ENCODE measurements at regions not wholly inside any gene's neighbourhood (a gene's known extent, or its start where the extent isn't known, plus 50 kb on each side); places are given as distances from the start of the nearest gene placed in this dataset.

DNA sequence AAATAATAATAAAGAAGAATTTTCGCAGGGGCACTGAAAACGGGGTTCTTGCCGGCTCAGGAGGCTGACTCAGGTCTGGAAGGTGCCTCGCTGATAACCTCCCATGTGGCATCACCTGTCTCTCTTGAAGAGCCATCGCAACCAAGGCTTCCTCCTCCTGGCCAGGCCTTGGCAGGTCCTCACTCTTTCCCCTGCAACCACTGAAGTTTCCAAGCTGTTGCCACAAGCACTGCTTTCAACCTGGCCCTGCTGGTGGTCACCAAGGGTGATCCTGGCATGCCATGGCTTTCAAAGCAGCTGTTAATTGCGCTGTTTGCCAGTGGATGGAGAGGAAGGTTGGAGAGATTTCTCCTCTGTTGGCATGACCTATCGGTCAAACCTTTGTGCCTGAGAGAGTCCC lies 163.6 kb upstream of the COPS8 start:
- H3K4me3 ChIP-seq = no peak overlapping the region
- no peaks in the 10 kb centered on the region for H3K9me3 ChIP-seq
- TF ChIP-seq CTCF (IDR thresholded peaks at IDR 0.05) (no peak), POLR2AphosphoS5 (IDR thresholded peaks at IDR 0.05) (no peak), POLR2A (IDR thresholded peaks at IDR 0.05) (no peak), EP300 (IDR thresholded peaks at IDR 0.05) (no peak)
- H3K4me1 ChIP-seq = peaks cover 0 to 6% (median 2%) of the 10 kb centered on the region in 4 donors
- no peaks in the 10 kb centered on the region for H3K36me3 ChIP-seq
- intact Hi-C loops (cut with DNase I; ENCODE audit: low total_unique reads) = no loop called here
- WGBS, 5 donors = 86 to 97% (median 93%) methylated on average over 7 of the region's 7 CpGs
- H3K27me3 ChIP-seq = no peaks in the 10 kb centered on the region
- DNase-seq = peak in 1 of 2 donors; percentile 25
- no peak overlapping the region for H3K27ac ChIP-seq

DNA sequence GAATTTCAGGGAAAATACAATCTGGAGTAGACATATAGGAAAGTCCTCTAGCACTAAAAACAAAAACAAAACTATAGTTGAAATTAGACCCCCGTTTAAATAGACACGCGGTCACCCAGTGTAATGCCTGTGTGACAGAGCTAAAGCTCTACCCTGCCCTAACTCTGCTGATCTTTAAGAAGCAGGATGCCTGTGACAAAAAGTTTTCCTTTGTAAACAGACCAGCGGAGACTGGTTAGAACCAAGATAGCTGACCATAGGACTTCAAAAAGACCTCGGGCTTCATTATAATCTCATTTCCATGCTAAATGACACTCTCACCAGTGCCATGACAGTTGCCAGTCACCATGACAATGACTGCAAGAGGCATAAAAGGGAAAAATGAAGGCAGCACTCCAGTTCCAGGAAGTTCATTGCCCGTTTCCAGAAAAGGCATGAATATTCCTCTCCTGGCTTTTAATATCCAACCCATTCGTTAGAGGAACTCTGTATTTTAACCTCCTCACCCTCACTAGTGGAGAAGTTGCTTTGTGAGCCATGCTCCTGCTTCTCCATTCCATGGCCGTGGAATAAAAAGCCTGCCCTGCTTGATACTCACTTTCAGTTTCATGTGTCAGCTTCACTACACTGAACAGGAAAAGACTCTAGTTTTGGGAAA lies 157.2 kb upstream of the COPS8 start:
- H3K4me3 ChIP-seq = peak overlapping the region; percentile 22 to 43 (median 32)

GRCh38 chr2:236932831-236933361 lies 152.8 kb upstream of the COPS8 start:
- Histone ChIP-seq H3K4me1 (peaks cover 0 to 11% (median 2%) of the 10 kb centered on the region in 4 donors), H3K27me3 (no peaks in the 10 kb centered on the region), H3K9me3 (no peaks in the 10 kb centered on the region), H3K27ac (no peak overlapping the region), H3K36me3 (no peaks in the 10 kb centered on the region), H3K4me3 (no peak overlapping the region)
- no peak for DNase-seq
- intact Hi-C loops (cut with DNase I; ENCODE audit: low total_unique reads) = no loop called here
- 84 to 92% (median 90%) methylated on average over 9 of the region's 9 CpGs for WGBS, 5 donors
- TF ChIP-seq POLR2AphosphoS5 (IDR thresholded peaks at IDR 0.05) (no peak), EP300 (IDR thresholded peaks at IDR 0.05) (no peak), CTCF (IDR thresholded peaks at IDR 0.05) (no peak), POLR2A (IDR thresholded peaks at IDR 0.05) (no peak)

More for the DNA sequence above, 157.2 kb upstream of the COPS8 start:
- WGBS, 5 donors = 8 to 21% (median 12%) methylated on average over 8 of the region's 8 CpGs
- H3K9me3 ChIP-seq = no peaks in the 10 kb centered on the region
- intact Hi-C loops (cut with DNase I; ENCODE audit: low total_unique reads) = no loop called here
- peaks cover 0 to 11% (median 2%) of the 10 kb centered on the region in 4 donors for H3K4me1 ChIP-seq
- H3K27ac ChIP-seq = peak overlapping the region in 4 of 5 donors; percentile 34 to 45 (median 38)
- TF ChIP-seq CTCF (IDR thresholded peaks at IDR 0.05) = no peak
- peak; percentile 33 to 43 for DNase-seq
- no peaks in the 10 kb centered on the region for H3K36me3 ChIP-seq
- H3K27me3 ChIP-seq = no peaks in the 10 kb centered on the region

GRCh38 chr2:236934166-236934565 lies 151.5 kb upstream of the COPS8 start:
- intact Hi-C loops (cut with DNase I; ENCODE audit: low total_unique reads) = no loop called here
- no peak for TF ChIP-seq POLR2A (IDR thresholded peaks at IDR 0.05)
- no peak for TF ChIP-seq POLR2AphosphoS5 (IDR thresholded peaks at IDR 0.05)
- no peak for TF ChIP-seq CTCF (IDR thresholded peaks at IDR 0.05)
- TF ChIP-seq EP300 (IDR thresholded peaks at IDR 0.05) = no peak
- 78 to 92% (median 84%) methylated on average over 6 of the region's 6 CpGs for WGBS, 5 donors
- Histone ChIP-seq H3K4me1 (peaks cover 0 to under 1% (median 0%) of the 10 kb centered on the region in 4 donors), H3K36me3 (no peaks in the 10 kb centered on the region), H3K4me3 (no peak overlapping the region), H3K9me3 (no peaks in the 10 kb centered on the region), H3K27me3 (no peaks in the 10 kb centered on the region), H3K27ac (no peak overlapping the region)
- DNase-seq = peak in 1 of 2 donors; percentile 13
